ENCODE measurements at regions not wholly inside any gene's neighbourhood (a gene's known extent, or its start where the extent isn't known, plus 50 kb on each side); places are given as distances from the start of the nearest gene placed in this dataset.

DNA sequence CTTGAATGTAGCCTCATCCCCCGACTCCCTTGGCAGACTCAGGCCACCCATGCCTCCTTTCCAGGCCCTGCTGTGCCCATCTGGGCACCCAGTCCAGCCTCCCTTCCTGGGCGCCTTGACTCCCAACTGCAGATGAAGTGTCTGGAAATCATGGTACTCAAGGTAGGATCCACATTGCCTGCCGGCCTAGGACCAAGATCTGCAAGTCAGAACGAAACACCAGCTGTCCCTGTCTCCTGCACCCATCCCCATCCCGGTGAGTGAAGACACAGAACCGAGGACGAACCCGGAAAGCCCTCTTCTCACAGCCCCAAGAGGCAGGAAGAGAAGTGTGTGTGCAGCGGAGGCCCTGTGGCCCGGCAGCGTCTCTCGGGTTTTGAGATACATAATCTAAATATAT is 205.1 kb downstream of the EMX2 start:
- TF ChIP-seq CTCF (IDR thresholded peaks at IDR 0.05): no peak
- Mint-ChIP-seq H3K27ac (no peak overlapping the region), H3K4me3 (no peak overlapping the region), H3K27me3 (ENCODE audit: insufficient read depth) (peaks cover 3% of the 10 kb centered on the region; the same call in 1 of the 2 replicates), H3K9me3 (peaks cover 67% of the 10 kb centered on the region), H3K4me1 (ENCODE audit: low read depth) (no peaks in the 10 kb centered on the region), H3K36me3 (ENCODE audit: low read depth) (peaks cover 8% of the 10 kb centered on the region)
- DNase-seq: no peak

DNA sequence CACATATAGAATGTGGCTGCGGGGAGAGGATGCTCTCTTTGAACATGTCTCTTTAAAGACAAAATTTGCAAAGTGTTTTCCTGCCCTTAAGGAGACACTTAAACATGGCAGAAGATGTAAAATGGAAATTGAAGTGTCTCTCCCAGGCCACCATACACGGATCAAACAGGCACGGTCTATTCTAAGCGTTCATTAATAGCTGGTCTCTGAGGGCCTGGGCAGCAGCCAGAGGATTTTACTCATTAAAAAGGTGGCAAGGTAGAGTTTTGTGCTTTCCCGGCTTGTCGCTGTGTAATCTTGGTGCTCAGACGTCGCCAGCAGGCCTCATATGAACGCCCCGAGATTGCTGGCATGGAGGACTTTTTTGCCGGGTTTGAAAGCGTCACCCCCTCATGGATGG is 205.5 kb downstream of the EMX2 start:
- Mint-ChIP-seq H3K4me3 (no peak overlapping the region), H3K9me3 (peaks cover 66% of the 10 kb centered on the region), H3K4me1 (ENCODE audit: low read depth) (no peaks in the 10 kb centered on the region), H3K36me3 (ENCODE audit: low read depth) (peaks cover 5% of the 10 kb centered on the region; the same call in 1 of the 2 replicates), H3K27me3 (ENCODE audit: insufficient read depth) (peaks cover 3% of the 10 kb centered on the region; the same call in 1 of the 2 replicates), H3K27ac (no peak overlapping the region)
- DNase-seq: no peak
- no peak for TF ChIP-seq CTCF (IDR thresholded peaks at IDR 0.05)

GRCh38 chr10:117750616-117751015 is 208.1 kb downstream of the EMX2 start:
- Mint-ChIP-seq H3K27me3 (ENCODE audit: insufficient read depth) (peaks cover 6% of the 10 kb centered on the region), H3K27ac (no peak overlapping the region), H3K4me1 (ENCODE audit: low read depth) (no peaks in the 10 kb centered on the region), H3K4me3 (no peak overlapping the region), H3K9me3 (peaks cover 63% of the 10 kb centered on the region), H3K36me3 (ENCODE audit: low read depth) (peaks cover 5% of the 10 kb centered on the region; the same call in 1 of the 2 replicates)
- no peak for DNase-seq
- no peak for TF ChIP-seq CTCF (IDR thresholded peaks at IDR 0.05)

DNA sequence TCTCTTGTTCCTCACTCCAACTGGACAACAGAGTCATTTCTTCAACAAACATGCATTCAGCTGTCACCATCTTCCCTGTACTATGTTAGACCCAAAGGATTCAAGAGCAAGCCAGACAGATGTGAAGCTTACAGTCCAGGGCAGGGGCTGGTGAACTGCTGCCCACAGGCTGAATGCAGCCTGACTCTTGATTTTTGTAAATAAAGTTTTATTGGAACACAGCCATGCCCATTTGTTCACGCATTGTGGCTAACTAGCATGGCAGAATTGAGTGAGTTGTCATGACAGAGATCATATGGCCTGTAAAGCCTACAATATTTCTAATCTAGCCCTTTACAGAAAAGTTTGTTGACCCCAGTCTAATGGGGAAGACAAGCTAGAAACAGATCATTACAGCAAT is 208.7 kb downstream of the EMX2 start:
- Mint-ChIP-seq H3K27me3 (ENCODE audit: insufficient read depth) (peaks cover 3% of the 10 kb centered on the region), H3K36me3 (ENCODE audit: low read depth) (peaks cover 10% of the 10 kb centered on the region; the same call in 1 of the 2 replicates), H3K27ac (no peak overlapping the region), H3K9me3 (peaks cover 68% of the 10 kb centered on the region), H3K4me1 (ENCODE audit: low read depth) (no peaks in the 10 kb centered on the region), H3K4me3 (no peak overlapping the region)
- no peak for TF ChIP-seq CTCF (IDR thresholded peaks at IDR 0.05)
- no peak for DNase-seq

- Mint-ChIP-seq H3K36me3 (ENCODE audit: low read depth) (peaks cover 11% of the 10 kb centered on the region; the same call in 1 of the 2 replicates), H3K4me1 (ENCODE audit: low read depth) (no peaks in the 10 kb centered on the region), H3K4me3 (no peak overlapping the region), H3K27me3 (ENCODE audit: insufficient read depth) (peaks cover 2% of the 10 kb centered on the region), H3K9me3 (peaks cover 61% of the 10 kb centered on the region), H3K27ac (no peak overlapping the region)
- no peak for DNase-seq
- TF ChIP-seq CTCF (IDR thresholded peaks at IDR 0.05): no peak
Observed at GRCh38 chr10:117752103-117752502, 209.6 kb downstream of the EMX2 start.

Measured in HFFc6 (cell line).